HG02571 (cell line): ENCODE measurements at regions not wholly inside any gene's neighbourhood (a gene's known extent, or its start where the extent isn't known, plus 50 kb on each side); places are given as distances from the start of the nearest gene placed in this dataset.
A peak's percentile ranks its signal among the peaks of the same experiment; 100 is the strongest.
"Not testable (repeated sequence)": the region's sequence is repeated elsewhere in the genome, so short reads cannot be mapped to it uniquely, and the experiment has no call there.

Experiments used
- ATAC-seq: cut with Tn5 transposase; IDR thresholded peaks from one replicate; pipeline ENCODE4 v1.9.1; 2021; ENCODE audit warnings: mild to moderate bottlenecking, moderate library complexity; ENCODE audit not compliant: unreplicated experiment

DNA sequence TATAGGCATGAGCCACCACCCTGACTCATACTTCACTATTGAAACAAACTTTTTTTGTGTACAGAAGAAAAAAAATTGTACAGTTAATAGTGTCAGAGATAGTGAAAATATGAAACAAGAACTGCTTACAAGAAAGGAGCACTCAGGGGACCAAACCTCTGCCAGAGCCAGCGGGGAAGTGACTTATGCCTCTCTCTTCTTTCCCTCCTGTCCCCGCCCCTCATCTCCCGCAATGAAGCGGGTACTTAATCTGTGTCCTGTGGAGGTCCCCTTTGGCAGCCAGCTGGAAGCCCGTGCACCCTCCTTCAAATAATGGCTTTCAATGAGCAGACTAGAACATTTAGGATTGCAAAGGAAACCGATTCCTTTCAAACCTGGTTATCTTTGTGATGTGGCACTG, 51.5 kb downstream of the PPIAL4A start:
- ATAC-seq: not testable (repeated sequence)

DNA sequence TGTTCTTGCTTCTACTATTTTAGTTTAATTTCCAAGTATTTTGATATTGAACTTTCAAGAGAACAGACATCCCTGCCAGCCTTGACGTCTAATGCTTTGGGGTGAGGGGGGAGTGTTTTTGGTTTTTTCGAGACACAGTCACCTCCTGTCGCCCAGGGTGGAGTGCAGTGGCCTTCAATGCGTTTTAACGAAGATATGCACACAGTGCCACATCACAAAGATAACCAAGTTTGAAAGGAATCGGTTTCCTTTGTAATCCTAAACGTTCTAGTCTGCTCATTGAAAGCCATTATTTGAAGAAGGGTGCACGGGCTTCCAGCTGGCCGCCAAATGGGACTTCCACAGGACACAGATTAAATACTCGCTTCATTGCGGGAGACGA, 52.3 kb downstream of the PPIAL4A start:
- not testable (repeated sequence) for ATAC-seq

DNA sequence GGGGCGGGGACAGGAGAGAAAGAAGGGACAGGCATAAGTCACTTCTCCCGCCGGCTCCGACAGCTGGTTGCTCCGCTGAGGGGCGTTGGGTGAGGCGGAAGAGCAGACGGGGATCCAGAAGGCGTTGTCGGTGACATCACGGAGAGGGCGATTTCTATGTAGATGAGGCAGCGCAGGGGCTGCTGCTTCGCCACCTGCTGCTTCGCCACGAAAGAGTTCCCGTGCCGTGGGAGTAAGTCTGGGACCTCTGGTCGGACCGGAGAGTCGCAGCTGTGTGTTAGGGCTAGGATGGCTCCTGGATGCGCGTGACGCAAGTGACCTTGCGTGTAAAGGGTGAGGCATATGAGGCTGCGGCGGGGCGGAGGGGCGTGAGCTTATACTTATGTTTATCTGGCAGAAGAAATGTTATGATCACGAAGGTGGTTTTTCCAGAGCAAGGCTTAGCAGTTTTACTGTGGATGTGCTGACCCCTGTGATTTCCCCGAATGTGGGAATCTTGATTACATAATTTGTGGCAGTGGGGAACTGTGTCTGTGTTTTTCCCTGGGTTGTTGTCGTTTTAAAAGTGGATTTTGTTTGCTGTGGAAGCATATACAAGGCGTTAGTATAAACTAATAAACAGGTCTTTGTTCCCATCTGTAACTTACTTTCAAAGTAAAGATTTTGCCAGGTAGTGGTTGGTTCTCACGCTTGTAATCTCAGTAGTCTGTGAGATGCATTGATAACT, 52.8 kb downstream of the PPIAL4A start:
- ATAC-seq: peak; percentile 84

DNA sequence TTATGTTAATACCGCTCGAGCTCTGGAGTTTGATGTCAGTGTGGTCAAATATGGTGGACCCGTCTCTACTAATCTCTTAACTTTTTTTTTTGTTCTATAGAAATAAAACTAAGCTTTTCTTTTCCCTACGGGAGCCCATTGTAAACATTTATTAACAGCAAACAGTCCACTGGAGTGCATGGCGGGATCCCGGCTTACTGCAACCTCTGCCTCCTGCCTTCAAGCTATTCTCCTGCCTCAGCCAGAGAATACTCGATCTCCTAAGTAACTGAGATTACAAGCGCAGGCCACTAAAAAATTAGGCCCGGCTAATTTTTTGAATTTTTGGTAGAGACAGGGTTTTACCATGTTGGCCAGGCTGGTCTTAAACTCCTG, 53.4 kb downstream of the PPIAL4A start:
- not testable (repeated sequence) for ATAC-seq

DNA sequence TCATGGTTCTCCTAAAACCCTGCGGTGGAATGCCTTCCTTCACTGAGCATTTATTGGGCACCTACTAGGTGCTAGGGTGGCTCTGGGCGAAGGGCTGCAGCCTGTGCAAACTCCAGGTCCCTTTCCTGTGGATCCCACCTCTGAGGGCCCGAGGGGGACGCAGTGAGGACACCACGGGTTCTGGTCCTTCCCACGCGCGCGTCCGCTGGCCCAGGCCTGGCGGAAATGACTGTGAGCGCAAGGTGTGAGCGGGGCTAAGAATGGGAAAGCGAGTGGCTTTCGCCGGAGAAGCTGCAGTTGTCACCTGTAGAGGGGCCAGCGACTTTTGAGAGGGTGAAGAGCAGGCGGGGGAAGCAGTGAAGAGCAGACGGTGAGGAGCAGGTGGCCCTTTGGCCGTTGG, 55.1 kb downstream of the PPIAL4A start:
- not testable (repeated sequence) for ATAC-seq

DNA sequence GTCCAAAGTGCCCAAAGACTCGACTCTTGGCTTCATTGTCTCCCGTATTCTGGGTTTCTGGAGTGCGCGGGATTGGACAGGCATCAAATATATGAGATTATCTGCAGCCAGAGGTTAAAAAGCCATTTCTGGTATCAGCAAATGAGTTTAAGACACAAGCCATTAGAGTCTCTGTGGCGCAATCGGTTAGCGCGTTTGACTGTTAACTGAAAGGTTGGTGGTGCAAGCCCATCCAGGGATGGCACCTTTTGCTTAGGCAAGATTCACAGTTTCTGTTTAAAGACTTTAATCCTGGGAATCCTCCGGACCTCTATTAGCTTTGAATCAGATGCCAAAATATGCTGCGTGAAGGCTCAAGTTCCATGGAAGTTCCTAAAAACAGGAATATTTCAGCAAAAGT, 55.6 kb downstream of the PPIAL4A start:
- not testable (repeated sequence) for ATAC-seq

DNA sequence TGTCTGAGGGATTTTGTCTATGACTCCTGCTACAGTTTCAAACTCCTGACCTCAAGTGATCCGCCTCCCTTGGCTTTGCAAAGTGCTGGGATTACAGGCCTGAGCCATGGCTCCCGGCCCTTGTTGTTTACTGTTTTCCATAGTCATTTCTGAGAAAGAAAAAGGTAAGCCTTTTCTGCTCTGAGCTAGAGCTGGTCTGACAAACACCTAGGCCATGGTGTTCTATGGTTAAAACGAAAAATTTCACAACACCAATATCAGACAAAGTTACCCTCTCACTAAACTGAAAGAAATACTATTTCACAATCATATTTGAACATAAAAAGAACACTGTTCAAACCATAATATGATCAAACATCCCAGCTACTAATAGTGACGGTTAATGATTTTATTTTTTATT, 57.5 kb downstream of the PPIAL4A start:
- not testable (repeated sequence) for ATAC-seq

DNA sequence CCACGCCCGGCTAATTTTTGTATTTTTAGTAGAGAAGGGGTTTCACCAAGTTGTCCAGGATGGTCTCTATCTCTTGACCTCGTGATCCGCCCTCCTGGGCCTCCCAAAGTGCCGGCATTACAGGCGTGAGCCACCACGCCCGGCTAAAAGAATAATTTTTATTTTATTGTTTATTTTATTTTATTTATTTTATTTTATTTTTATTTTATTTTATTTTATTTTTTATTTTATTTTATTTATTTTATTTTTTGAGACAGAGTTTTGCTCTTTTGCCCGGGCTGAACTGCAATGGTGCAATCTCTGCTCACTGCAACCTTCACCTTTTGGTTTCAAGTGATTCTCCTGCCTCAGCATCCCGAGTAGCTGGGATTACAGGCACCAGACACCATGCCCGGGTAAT, 60.2 kb downstream of the PPIAL4A start:
- not testable (repeated sequence) for ATAC-seq

DNA sequence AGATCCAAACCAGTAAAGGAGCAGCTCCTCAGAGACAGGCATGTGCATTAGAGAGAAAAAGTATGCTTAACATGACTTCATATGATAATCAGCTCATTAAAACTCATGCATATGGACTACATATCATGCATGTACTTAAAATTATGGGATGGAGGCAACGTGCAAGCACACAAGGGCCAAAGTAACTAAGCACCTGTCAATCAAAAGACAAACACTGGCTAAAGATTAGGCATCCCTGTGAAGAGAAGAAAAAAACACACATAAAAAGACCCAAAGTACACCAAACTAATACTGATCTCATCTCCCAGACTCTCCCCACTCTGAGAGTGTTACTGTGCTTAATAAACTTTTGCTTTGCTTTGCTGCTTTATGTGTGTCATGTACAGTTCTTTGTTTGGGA, 61.1 kb downstream of the PPIAL4A start:
- ATAC-seq: not testable (repeated sequence)

DNA sequence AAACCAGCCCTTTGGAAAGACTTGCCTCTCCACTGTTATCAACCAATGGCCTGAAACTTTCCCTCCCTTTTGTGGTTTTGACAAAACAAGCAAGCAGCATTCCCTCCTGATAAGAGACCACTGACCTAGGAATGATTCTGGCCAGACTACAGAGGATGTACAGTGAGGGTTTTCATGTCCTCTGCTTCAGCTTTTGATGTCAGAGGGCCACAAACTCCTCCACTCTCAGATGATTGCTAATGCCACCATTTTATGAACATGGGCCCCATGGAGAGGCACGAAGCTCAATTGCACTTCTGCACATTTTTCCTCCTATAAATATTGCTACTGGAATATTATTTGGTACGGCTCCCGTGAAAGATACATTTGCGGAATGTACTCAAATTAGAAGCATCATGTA, 61.5 kb downstream of the PPIAL4A start:
- ATAC-seq: not testable (repeated sequence)

DNA sequence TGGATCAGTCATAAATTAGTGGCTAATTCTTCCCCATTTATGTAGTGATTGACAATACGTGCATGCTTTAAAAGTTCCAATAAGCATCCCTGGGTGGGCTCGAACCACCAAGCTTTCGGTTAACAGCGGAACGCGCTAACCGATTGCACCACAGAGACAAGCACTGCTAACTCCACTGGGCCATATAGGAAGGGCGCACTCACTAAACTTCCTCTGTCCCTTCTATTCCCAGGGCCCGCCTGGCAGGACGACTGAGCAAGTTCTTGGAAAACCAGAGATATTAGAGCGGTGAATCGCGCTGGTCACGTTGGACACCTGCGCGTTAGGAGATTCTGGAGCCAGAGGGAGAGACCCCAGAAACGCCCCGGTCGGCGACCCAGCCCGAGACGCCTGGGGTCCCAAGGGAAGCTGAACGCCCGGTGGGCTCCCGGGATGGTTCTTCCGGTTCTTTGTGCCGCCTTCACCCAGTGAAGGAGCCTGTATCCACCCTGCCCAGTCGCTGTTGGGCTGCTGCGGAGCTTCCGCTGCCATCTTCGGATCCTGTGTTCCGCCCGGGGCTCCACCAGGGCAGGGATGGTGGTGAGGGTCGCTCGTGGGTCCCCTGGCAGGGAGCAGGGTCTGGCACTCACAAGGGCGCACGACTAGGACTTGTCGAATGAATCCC, 62.8 kb downstream of the PPIAL4A start:
- ATAC-seq: not testable (repeated sequence)

DNA sequence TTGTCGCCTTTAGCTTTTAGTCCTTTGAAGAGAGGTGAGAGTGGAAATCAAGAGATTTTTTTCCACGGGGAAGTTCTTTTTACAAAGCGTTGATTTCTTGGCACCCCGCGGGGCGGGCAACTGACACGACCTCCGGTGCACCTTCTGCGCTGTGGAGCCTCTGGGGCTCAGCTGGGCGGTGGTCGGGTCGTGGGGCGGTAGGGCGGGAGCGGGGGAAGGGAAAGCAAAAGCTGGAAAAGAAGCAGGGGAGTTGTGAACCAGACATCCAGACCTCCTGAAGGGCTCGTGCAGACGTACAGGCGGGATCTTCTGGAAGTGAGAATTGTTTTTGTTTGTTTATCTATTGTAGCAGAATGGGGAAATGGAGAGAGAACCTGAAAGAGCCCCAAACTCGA, 63.3 kb downstream of the PPIAL4A start:
- not testable (repeated sequence) for ATAC-seq

DNA sequence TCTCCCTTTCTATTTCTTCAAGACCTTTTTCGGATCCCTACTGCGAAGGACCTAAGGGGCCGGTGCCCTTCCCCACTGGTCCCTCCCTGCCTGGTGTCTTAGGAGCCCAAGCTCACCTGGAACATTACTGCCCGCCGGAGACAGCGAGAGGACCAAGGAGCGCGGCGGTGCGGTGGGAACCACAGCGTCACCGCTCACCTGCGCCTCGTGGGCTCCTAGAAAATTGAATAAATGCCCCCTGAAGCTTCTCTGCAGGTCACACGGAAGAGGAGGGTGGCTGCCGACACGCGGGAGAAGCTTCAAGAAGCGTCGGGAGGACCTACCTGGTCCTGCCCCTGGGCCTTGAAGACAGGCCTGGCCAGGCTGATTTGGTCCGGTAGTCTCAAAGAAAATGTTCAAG, 65.2 kb downstream of the PPIAL4A start:
- no peak for ATAC-seq

DNA sequence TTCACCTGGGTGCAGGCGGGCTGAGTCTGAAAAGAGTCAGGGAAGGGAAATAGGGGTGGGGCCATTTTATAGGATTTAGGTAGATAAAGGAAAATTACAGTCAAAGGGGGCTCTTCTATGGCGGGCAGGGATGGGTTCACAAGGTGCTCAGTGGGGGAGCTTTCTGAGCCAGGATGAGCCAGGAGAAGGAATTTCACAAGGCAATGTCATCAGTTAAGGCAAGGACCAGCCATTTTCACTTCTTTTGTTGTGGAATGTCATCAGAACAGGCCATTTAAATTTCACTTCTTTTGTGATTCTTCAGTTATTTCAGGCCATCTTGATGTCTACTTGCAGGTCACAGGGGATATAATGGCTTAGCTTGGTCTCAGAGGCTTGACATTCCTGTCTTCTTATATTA, 66.4 kb downstream of the PPIAL4A start:
- ATAC-seq: not testable (repeated sequence)

DNA sequence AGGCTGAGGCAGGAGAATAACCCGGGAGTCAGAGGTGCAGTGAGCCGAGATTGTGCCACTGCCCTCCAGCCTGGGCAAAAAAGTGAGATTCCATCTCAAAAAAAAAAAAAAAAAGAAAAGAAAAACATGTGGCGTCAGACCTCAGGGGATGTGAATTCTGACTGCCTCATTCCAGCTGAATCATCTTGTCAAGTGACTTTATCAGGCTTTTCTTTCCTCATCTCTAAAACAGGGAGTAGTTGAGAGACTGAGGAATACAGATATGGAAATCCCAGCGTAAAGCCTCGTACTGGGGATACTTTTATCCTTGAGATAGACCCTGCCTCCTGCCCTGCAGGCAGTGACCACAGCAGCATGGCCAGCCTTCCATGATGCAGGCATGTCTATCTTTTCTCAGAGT, 76.4 kb downstream of the PPIAL4A start:
- ATAC-seq: not testable (repeated sequence)

DNA sequence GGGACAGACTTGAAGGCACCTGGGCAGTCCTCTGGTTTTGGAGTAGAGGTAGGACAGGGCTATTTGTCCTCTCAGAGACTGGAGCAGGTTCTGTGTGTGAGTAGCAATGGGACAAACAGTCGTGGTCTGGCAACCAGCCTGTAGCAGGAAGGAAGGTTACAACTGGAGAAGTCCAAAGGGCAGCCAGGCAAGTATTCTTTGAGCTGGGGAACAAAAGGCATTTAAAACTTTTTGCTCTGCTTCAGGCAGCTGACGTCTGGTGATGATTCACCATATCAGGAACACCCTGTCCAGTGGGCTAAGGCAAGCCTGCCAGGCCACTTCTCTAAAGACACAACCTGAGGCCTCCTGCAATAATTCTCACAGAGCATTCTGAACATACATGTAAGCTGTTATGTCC, 83.3 kb downstream of the PPIAL4A start:
- not testable (repeated sequence) for ATAC-seq

DNA sequence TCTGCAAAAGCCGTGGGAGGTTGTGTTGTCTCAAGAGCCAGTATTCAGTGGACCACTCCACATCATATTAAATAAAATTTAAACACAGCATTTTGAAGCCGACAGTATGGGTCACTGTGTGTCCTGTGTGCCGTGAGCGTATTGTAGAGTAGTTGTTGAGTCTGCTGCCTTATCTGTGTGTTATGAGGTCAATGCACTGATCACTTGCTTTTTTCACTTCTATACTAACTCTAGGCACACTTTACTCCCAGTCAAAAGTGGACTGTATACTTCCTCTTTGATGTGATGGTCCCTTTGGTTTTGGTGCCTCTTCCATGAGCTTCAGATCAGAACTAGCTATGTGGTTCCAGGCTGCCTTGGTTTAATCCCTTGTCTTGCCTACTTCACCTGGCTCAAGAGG, 84.3 kb downstream of the PPIAL4A start:
- not testable (repeated sequence) for ATAC-seq

DNA sequence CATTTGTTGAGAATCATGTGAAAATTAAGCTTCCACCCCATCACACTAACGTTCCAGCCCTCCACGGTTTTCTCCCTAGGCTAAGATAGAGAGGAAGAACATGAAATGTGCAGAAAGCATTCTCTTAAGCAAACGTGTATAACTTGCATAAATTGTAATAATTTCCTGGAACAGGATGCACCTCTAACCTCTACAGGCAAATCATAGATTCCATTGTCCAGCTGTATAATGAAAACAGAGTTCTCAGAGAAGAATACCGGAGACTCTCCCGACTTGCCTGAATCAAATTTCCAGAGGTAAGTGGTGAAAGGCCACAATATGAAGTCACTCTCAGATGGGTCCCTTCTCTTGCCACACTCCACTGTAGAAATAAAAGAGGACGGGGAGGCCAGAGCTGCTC, 87.7 kb downstream of the PPIAL4A start:
- not testable (repeated sequence) for ATAC-seq

DNA sequence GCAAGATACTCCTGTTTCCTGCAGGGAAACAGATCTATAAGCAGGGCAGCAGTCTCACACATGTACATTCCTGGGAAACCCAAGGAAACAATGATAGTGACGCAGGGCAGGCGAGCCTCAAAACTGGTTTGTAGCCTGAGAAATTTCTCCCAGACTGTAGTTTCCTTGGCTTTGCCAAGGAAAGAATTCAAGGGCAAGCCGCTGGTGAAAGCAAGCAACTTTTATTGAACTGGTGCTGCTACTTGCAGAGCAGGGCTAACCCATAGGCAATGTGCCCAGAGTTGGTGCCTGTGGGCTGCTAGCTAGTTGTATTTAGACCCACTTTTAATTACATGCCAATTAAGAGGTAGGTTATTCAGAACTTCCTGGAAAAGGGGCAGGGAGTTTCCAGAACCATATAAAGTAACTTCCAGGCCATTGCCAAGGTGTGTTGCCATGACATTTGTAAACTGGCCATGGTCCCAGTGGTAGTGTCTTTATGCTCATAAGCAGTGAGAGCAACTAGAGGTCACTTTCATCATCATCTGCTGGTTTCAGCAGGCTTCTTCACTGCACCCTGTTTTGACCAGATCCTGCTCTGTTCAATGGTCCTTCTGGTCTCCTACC, 92.0 kb downstream of the PPIAL4A start:
- ATAC-seq: not testable (repeated sequence)

DNA sequence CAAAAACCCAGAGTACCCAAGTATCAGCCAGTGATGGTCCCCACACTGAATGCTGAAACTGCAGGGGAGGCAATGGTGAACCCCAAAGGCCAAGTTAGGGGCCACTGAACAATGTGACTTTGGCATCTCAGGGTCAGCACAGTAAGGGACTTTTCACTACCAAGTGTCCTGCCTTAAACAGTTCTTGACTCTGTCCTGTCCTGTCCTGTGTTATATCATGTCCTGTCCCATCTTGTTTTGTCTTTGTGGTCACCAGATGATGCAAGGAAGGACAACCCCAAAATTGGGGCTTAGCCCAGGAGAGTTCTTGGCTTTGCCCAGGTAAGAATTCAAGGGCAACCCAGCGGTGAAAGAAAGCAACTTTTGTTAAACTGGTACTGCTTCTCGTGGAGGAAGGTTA, 105.0 kb downstream of the PPIAL4A start:
- not testable (repeated sequence) for ATAC-seq

DNA sequence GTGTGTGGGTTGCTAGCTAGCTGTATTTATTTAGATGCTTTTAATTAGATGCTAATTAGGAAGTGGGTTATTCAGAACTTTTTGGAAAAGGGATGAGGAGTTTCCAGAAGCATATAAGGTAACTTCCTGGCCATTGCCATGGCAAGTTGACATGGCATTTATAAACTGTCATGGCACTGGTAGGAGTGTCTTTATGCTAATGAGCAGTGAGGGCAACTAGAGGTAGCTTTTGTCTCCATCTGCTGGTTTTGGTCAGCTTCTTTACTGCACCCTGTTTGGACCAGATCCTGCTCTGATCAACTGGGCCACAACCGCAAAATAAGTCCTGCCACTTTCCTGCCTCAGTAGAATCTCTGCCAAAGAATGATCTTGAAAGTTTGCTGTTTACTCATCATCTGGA, 105.5 kb downstream of the PPIAL4A start:
- not testable (repeated sequence) for ATAC-seq

DNA sequence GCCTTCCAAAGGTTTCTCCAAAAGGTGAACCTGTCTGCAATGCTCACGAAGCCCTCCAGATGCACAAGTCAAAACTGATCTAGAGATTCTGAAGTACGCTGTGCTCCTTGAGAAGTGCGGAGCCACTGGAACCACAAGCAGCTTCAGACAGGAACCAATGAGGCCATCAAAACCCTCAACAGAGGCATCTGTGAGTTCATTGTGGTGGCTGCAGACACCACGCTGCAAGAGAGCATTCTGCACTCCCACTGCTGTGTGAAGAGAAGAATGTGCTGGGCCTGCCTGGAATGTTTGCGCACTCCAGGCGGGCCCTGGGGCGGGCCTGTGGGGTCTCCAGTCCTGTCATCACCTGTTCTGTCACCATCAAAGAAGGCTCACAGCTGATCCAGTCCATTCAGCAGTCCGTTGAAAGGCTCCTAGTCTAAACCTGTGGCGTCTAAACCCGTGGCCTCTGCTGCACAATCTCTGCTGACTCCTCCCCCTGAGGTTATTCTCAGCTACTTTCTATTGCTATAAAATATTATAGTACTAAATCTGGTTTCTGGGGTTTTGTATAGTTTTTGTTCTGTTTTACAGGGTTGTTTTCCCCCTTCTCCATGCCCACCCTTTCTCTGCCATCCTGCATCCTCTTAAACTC, 111.6 kb downstream of the PPIAL4A start:
- ATAC-seq: not testable (repeated sequence)
